Suprapubic skin (tissue), 3 donors: ENCODE measurements at regions not wholly inside any gene's neighbourhood (a gene's known extent, or its start where the extent isn't known, plus 50 kb on each side); places are given as distances from the start of the nearest gene placed in this dataset.

Experiments
- POLR2A ChIP-seq, 2 donors: fragments of 450-650 bp; IDR thresholded peaks; one replicate each; pipeline ENCODE4 v1.6.1; 2017; ENCODE audit warnings: antibody characterized with exemption in 2 of 2, mild to moderate bottlenecking in 2 of 2, moderate library complexity in 2 of 2
- TF ChIP-seq, protein P1 (sequence below), 2 donors: fragments of 200-600 bp in 1 of 2; fragments of 450-650 bp in 1 of 2; sonication (generic) in 1 of 2; IDR thresholded peaks; one replicate each; pipeline ENCODE4 v1.5.1; 2016 to 2019; ENCODE audit warnings: antibody characterized with exemption in 2 of 2, mild to moderate bottlenecking in 1 of 2, moderate library complexity in 1 of 2

- TF ChIP-seq, protein P1, sequence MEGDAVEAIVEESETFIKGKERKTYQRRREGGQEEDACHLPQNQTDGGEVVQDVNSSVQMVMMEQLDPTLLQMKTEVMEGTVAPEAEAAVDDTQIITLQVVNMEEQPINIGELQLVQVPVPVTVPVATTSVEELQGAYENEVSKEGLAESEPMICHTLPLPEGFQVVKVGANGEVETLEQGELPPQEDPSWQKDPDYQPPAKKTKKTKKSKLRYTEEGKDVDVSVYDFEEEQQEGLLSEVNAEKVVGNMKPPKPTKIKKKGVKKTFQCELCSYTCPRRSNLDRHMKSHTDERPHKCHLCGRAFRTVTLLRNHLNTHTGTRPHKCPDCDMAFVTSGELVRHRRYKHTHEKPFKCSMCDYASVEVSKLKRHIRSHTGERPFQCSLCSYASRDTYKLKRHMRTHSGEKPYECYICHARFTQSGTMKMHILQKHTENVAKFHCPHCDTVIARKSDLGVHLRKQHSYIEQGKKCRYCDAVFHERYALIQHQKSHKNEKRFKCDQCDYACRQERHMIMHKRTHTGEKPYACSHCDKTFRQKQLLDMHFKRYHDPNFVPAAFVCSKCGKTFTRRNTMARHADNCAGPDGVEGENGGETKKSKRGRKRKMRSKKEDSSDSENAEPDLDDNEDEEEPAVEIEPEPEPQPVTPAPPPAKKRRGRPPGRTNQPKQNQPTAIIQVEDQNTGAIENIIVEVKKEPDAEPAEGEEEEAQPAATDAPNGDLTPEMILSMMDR (IDR thresholded peaks at IDR 0.05): no peak
- no peak for TF ChIP-seq POLR2A (IDR thresholded peaks at IDR 0.05)
Observed at GRCh38 chr6:40685862-40686261, 98.7 kb upstream of the LRFN2 start.
